HFFc6 (cell line): ENCODE measurements at regions not wholly inside any gene's neighbourhood (a gene's known extent, or its start where the extent isn't known, plus 50 kb on each side); places are given as distances from the start of the nearest gene placed in this dataset.

Experiments used
- DNase-seq: peaks from one replicate; pipeline ENCODE4 v3.0.0-alpha.2; 2018
- H3K27ac Mint-ChIP-seq: 2 replicates; pipeline ENCODE4 v1.8.0; 2020; ENCODE audit warnings: mild to moderate bottlenecking, mixed read lengths
- H3K27me3 Mint-ChIP-seq: 2 replicates; pipeline ENCODE4 v1.8.0; 2021; ENCODE audit warnings: mild to moderate bottlenecking, moderate library complexity, mixed read lengths; ENCODE audit not compliant: insufficient read depth
- H3K36me3 Mint-ChIP-seq: 2 replicates; pipeline ENCODE4 v1.8.0; 2021; ENCODE audit warnings: low read depth, mixed read lengths
- H3K4me1 Mint-ChIP-seq: 2 replicates; pipeline ENCODE4 v1.8.0; 2020; ENCODE audit warnings: low read depth, mixed read lengths
- H3K4me3 Mint-ChIP-seq: 2 replicates; pipeline ENCODE4 v1.8.0; 2020; ENCODE audit warnings: mild to moderate bottlenecking, moderate library complexity, mixed read lengths
- H3K9me3 Mint-ChIP-seq: 2 replicates; pipeline ENCODE4 v1.8.0; 2020; ENCODE audit warnings: mild to moderate bottlenecking, mixed read lengths
- TF ChIP-seq, protein P1 (sequence below): fragments of 200-600 bp; sonication (generic); IDR thresholded peaks from 2 replicates; pipeline ENCODE4 v1.5.0; 2021; ENCODE audit warnings: antibody characterized with exemption, mild to moderate bottlenecking

DNA sequence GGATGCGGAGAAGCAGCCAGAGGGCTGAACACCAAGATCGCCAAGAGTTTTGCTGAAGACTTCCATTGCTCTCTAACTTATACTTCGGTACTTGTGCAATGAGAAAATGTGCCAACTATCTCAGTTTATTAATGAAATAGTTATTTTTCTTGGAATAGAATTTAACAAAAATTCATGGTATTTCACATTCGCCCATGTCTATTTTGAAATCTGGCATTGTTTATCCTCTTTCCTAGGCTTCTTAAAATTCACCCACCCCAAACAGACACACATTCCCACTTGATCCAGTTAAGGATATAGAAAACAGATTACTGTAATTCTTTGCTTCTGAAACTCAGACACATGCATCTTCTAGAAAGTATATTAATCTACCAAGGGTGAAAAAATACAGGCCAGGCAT, 56.3 kb upstream of the ADAMTS5 start:
- Mint-ChIP-seq H3K4me1 (peaks cover 36% of the 10 kb centered on the region), H3K27me3 (no peaks in the 10 kb centered on the region), H3K9me3 (no peaks in the 10 kb centered on the region), H3K4me3 (no peak overlapping the region), H3K36me3 (no peaks in the 10 kb centered on the region), H3K27ac (no peak overlapping the region; the same call in 1 of the 2 replicates)
- no peak for DNase-seq
- TF ChIP-seq, protein P1, sequence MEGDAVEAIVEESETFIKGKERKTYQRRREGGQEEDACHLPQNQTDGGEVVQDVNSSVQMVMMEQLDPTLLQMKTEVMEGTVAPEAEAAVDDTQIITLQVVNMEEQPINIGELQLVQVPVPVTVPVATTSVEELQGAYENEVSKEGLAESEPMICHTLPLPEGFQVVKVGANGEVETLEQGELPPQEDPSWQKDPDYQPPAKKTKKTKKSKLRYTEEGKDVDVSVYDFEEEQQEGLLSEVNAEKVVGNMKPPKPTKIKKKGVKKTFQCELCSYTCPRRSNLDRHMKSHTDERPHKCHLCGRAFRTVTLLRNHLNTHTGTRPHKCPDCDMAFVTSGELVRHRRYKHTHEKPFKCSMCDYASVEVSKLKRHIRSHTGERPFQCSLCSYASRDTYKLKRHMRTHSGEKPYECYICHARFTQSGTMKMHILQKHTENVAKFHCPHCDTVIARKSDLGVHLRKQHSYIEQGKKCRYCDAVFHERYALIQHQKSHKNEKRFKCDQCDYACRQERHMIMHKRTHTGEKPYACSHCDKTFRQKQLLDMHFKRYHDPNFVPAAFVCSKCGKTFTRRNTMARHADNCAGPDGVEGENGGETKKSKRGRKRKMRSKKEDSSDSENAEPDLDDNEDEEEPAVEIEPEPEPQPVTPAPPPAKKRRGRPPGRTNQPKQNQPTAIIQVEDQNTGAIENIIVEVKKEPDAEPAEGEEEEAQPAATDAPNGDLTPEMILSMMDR, result no peak

DNA sequence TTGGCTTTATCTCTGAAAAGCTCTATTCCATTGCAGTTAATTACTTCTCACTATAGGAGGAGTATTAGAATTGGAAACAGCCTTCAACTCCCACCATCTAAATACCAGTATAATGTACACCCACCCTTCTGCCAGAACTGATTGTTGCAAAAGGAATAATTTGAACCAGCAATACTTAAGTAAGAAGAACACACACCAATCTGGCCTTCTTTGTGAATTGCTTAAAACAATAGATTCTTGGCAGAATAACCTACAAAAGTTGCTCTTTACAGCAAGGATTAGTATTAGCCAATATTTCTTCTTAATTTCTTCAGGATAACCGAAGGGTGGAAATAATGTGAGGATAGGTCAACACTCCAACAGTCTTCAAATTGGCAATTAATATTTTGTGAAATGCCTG, 54.9 kb upstream of the ADAMTS5 start:
- Mint-ChIP-seq H3K27ac (no peak overlapping the region), H3K9me3 (no peaks in the 10 kb centered on the region), H3K4me1 (peaks cover 40% of the 10 kb centered on the region), H3K36me3 (no peaks in the 10 kb centered on the region), H3K4me3 (no peak overlapping the region), H3K27me3 (no peaks in the 10 kb centered on the region)
- TF ChIP-seq, protein P1, result no peak
- no peak for DNase-seq

DNA sequence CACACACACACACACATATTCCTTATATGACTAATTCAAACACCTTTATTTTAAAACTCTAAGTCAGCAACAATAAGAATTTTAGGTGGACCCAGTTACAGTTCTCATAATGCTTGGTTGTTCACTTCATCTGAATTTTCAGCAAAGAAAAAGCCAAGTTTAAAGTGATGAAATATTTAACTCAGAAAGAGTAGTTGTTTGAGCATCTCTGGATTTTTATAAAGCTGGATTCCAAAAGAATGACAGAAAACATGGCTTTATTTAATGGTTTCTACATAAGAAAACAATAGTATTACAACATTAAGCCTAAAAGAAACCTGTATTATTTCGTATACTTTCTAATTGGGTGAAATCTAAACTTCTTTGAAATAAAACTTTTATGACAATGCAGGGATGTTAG, 54.2 kb upstream of the ADAMTS5 start:
- Mint-ChIP-seq H3K27ac (no peak overlapping the region), H3K36me3 (no peaks in the 10 kb centered on the region), H3K9me3 (no peaks in the 10 kb centered on the region), H3K4me1 (peaks cover 32% of the 10 kb centered on the region), H3K27me3 (no peaks in the 10 kb centered on the region; the same call in 1 of the 2 replicates), H3K4me3 (no peak overlapping the region)
- DNase-seq, result no peak
- TF ChIP-seq, protein P1, result no peak

DNA sequence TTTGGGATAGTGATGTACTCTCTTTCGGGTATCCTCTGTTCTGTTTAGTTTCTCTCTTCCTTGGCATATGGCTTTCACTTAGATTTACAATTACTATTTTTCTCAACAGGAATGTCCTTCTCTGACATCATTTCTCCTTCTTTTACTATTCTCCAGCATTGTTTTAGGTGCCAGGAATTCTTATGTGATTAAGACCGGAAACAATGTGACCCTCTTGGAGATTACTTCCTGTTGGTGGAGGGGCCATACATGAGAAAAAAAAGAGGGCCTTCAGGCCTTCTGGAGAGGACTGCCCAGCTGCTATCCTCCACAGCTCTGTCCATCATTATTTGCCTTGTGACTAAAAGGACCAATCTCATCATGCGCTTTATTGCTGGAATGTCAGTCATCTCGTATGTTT, 50.4 kb upstream of the ADAMTS5 start:
- H3K4me1 Mint-ChIP-seq, result peaks cover 7% of the 10 kb centered on the region; the same call in 1 of the 2 replicates
- H3K36me3 Mint-ChIP-seq, result no peaks in the 10 kb centered on the region
- H3K9me3 Mint-ChIP-seq, result no peaks in the 10 kb centered on the region
- TF ChIP-seq, protein P1, result no peak
- H3K27ac Mint-ChIP-seq, result no peak overlapping the region
- DNase-seq, result no peak
- no peaks in the 10 kb centered on the region; the same call in 1 of the 2 replicates for H3K27me3 Mint-ChIP-seq
- H3K4me3 Mint-ChIP-seq, result no peak overlapping the region
